ENCODE measurements at regions not wholly inside any gene's neighbourhood (a gene's known extent, or its start where the extent isn't known, plus 50 kb on each side); places are given as distances from the start of the nearest gene placed in this dataset.

DNA sequence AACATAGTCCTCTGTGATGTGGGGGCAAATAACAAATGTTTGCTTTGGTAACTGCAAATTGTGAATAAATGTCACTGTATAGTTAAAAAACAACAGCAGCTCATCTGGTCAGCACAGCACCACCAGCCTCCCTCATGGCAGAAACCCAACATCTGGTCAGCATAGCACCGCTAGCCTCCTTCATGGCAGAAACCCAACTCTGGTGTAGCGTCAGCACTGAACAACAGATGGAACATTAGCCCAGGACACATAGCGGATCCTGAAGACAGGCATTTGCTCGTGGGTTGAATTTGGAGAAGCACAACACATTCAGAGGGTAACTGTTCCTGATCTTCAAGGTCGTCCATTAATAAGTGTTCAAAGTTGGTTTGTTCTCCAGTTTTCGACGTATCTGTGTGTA is 265.9 kb downstream of the DLL1 start:
- no peak overlapping the region for H4K8ac ChIP-seq (ENCODE audit: extremely low read depth, insufficient read depth, low read length)
- H3K27me3 ChIP-seq (replicated peaks in 1 of 4; ENCODE audit: control insufficient read depth in 3 of 4, extremely low read depth in 1 of 4, insufficient read depth in 3 of 4, low read length in 3 of 4), result no peaks in the 10 kb centered on the region; a peak in 2 of 7 replicates
- H3K27ac ChIP-seq (ENCODE audit: low read depth, low read length), result no peak overlapping the region
- CTCF ChIA-PET (ENCODE audit: partially characterized antibody), result no interaction called here
- WGBS, 2 experiments (ENCODE audit: extremely low coverage in 1 of 2, insufficient coverage in 1 of 2, insufficient read length in 1 of 2, insufficient replicate concordance in 2 of 2, low coverage in 1 of 2, low lambda C conversion rate in 2 of 2, missing lambda C conversion rate in 1 of 2), result 77% methylated on average over 7 of the region's 7 CpGs; no CpG with 5 or more reads in 1 of the 2 experiments
- no peaks in the 10 kb centered on the region for H3K36me3 ChIP-seq (ENCODE audit: control insufficient read depth in 2 of 4, insufficient read depth in 4 of 4, low read length in 3 of 4)
- no peaks in the 10 kb centered on the region; a peak in 1 of 4 replicates for H3K9me3 ChIP-seq (ENCODE audit: insufficient read depth in 2 of 2, low read depth in 1 of 2, low read length in 1 of 2)
- no peak overlapping the region for H3K4me2 ChIP-seq (ENCODE audit: insufficient read depth in 1 of 2, low read depth in 2 of 2, low read length in 2 of 2)
- H3K23me2 ChIP-seq (ENCODE audit: low read depth, low read length), result no peaks in the 10 kb centered on the region
- no peak overlapping the region for H2BK120ac ChIP-seq (replicated peaks; ENCODE audit: low read depth, low read length)
- H3K56ac ChIP-seq (replicated peaks; ENCODE audit: insufficient read length, low read depth, low read length), result no peak overlapping the region
- no peak overlapping the region for H2AK5ac ChIP-seq (ENCODE audit: low read depth, low read length)
- no peak overlapping the region for H3K4me3 ChIP-seq (ENCODE audit: extremely low read depth in 1 of 4, insufficient read depth in 2 of 4, low read depth in 3 of 4, low read length in 4 of 4)
- H3K79me2 ChIP-seq (ENCODE audit: control insufficient read depth in 1 of 2, insufficient read depth in 2 of 2, low read length in 2 of 2), result no peaks in the 10 kb centered on the region
- no peaks in the 10 kb centered on the region for H3K79me1 ChIP-seq (ENCODE audit: low read depth, low read length)
- 0 out of 2 replicates have a peak overlapping the region, but pooled peaks have one; percentile 92 for H2BK12ac ChIP-seq (ENCODE audit: low read depth, low read length)
- no peak overlapping the region for H3K23ac ChIP-seq (ENCODE audit: insufficient read length)
- H3K9ac ChIP-seq (replicated peaks in 1 of 4; ENCODE audit: extremely low read depth in 1 of 4, low read depth in 3 of 4, low read length in 3 of 4), result no peak overlapping the region
- no peak overlapping the region for H2AFZ ChIP-seq (ENCODE audit: low read length)
- no peak overlapping the region for H3K18ac ChIP-seq (ENCODE audit: extremely low read depth, low read length)
- DNase-seq (ENCODE audit: low read depth in 1 of 2, low spot score in 2 of 2), result no peak
- H4K5ac ChIP-seq (ENCODE audit: insufficient read length, low read depth, low read length), result no peak overlapping the region
- H4K20me1 ChIP-seq (replicated peaks in 1 of 2; ENCODE audit: control insufficient read depth in 1 of 2, insufficient read depth in 2 of 2, low read length in 2 of 2), result no peaks in the 10 kb centered on the region
- no peak overlapping the region for H2BK5ac ChIP-seq (ENCODE audit: low read depth, low read length)
- H3K4ac ChIP-seq (replicated peaks; ENCODE audit: insufficient read length, low read depth, low read length), result no peak overlapping the region
- H3K4me1 ChIP-seq (replicated peaks in 1 of 4; ENCODE audit: control insufficient read depth in 3 of 4, insufficient read depth in 4 of 4, low read length in 3 of 4), result peaks cover 0 to 9% (median 0%) of the 10 kb centered on the region in 4 experiments; a peak in 2 of 7 replicates
- TF ChIP-seq JUN (IDR thresholded peaks at IDR 0.05; ENCODE audit: low read depth, low read length) (no peak), CHD2 (IDR thresholded peaks at IDR 0.05; ENCODE audit: low read length) (no peak), ASH2L (IDR thresholded peaks at IDR 0.05; ENCODE audit: low read length) (no peak), KDM1A (IDR thresholded peaks at IDR 0.05; ENCODE audit: borderline replicate concordance, low read length) (no peak), POLR2A (IDR thresholded peaks at IDR 0.05; ENCODE audit: control extremely low read depth in 1 of 2, low read depth in 2 of 2, low read length in 2 of 2) (no peak)
- H2BK20ac ChIP-seq (ENCODE audit: low read length), result 0 out of 2 replicates have a peak overlapping the region, but pooled peaks have one; percentile 72
- H3K14ac ChIP-seq (ENCODE audit: insufficient read length), result no peak overlapping the region
- POLR2A ChIA-PET (ENCODE audit: partially characterized antibody), result no interaction called here
- H4K91ac ChIP-seq (replicated peaks; ENCODE audit: insufficient read length, low read length), result no peak overlapping the region
- no peak for FAIRE-seq
- H2BK15ac ChIP-seq (ENCODE audit: low read length), result no peak overlapping the region

All from H1 (cell line).